Dermis blood vessel endothelial cell (primary cell): ENCODE measurements at regions not wholly inside any gene's neighbourhood (a gene's known extent, or its start where the extent isn't known, plus 50 kb on each side); places are given as distances from the start of the nearest gene placed in this dataset.

Experiments
- DNase-seq: peaks from one replicate; pipeline ENCODE4 v3.0.0; 2010

GRCh38 chr14:94953541-94954260, 183.8 kb upstream of the GSC start:
- no peak for DNase-seq

DNA sequence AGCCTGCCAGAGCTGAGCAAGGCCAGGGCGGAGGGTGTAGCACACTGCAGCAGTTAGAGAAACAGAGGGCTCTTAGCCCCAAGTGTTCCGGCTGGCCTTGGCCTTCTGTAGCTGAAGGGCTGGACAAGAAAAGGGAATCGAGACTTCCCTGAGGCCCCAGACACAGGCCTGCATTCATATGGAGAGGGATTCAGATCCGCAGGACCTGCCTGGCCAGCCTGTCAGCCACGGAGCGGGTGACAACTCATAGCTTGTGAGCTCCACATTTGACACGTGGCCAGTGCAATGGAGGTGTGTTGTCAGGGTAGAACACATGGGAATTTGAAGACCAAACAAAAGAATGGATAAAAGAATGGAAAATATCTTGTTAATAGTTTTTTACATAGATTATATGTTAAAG, 182.2 kb upstream of the GSC start:
- DNase-seq, result no peak

GRCh38 chr14:94946244-94946643, 176.3 kb upstream of the GSC start:
- no peak for DNase-seq

DNA sequence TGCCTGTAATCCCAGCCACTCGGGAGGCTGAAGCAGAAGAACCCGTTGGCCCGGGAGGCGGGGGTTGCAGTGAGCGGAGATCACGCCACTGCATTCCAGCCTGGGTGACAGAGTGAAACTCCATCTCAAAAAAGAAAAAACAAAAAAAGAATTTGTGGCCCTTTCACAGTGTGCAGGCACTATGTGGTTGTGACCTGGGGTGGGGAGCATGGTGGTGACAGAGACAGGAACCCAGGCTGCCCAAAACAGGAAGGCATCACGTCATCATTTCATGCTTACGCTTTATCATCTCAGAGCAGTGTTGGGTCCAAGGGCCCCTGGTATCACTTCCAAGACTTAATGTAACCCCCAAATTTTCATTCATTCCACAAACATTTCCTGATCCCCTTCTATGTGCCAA, 175.7 kb upstream of the GSC start:
- DNase-seq, result no peak

- no peak for DNase-seq
Observed at GRCh38 chr14:94944636-94945258, 174.8 kb upstream of the GSC start.

DNA sequence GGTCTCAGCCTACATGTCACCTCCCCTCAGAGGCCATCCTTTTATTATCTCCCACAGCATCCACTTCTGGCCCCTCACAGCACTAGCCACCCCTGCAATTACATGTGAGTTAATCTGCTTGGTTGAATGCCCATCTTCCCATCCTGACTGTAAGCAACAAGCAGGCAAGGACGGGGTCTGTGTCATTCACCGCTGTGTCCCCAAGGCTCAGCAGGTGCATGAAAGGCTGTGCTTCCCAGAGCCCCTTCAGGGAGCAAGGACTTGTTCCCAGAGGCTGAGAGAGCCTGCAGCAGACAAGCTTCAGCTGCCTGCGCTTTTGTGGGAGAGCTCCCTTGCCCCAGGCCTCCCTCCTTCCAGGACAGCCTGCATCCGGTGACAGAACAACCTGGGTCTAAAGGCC, 172.7 kb upstream of the GSC start:
- DNase-seq, result no peak

DNA sequence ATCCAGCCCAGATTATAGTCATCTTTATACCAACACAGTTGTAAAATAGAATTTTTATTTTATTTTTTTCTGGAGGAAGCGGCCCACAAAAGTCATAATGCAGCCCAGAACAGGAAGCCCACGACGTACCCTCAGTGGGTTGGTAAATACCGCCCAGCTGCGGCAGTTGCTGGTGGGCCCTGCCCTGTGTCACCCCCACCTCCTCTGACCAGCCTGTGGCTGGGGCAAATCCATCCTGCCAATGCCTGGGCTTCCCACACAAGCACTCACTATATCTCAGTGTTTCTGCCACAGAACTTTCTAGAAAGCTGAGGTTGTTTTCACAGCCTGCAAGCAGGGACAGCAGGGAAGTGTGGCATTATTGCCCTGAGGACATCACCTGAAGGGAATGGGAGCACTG, 171.4 kb upstream of the GSC start:
- no peak for DNase-seq

DNA sequence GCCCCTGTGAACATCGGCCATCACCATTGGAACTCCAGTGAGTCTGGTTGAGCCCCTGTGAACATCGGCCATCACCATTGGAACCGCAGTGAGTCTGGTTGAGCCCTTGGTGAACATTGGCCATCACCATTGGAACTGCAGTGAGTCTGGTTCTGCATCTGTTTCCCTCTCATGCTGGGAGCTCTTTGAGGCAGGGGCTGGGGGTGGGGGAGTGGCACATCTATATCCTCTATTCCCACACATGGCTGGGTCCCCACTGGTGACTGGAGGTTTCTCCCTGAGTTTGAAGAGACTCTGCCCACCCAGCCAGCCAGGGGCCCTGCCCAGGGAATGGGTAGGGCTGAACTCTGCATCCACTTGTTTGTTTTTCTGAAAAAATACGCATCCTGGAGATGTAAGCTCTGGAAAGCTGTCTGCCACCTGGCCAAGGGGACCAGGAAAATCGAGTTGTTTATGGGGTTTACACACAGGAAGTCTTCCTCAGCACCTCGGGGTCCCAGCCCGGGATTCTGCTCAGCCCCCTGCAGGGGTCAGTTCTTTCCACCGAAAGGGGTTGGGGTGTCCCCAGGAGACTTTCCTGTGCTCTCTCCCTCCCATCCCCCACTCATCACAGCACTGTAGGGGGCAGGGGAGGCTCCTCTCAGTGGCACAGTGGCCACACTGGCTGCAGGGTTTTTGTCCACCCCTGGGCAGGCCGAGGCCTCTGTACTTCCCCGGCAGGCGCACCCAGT, 170.5 kb upstream of the GSC start:
- DNase-seq, result no peak

DNA sequence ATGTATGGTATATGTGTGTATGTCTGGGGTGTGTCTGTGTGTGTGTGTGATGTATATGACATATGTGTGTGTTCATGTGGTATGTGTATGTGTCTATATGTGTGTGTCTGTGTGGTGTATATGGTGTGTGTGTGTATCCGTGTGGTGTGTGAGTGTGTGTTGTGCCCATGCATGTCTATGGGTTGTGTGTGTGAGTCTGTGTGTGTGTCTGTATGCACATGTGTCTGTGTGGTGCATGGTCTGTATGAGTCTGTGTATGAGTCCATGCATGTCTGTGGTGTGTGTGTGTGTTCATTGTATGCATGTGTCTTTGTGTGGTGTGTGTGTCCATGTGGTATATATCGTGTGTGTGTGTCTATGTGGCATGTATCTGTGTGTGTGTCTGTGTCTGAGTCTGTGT, 168.1 kb upstream of the GSC start:
- DNase-seq, result no peak

- no peak for DNase-seq
Observed at GRCh38 chr14:94936901-94937685, 167.2 kb upstream of the GSC start.

DNA sequence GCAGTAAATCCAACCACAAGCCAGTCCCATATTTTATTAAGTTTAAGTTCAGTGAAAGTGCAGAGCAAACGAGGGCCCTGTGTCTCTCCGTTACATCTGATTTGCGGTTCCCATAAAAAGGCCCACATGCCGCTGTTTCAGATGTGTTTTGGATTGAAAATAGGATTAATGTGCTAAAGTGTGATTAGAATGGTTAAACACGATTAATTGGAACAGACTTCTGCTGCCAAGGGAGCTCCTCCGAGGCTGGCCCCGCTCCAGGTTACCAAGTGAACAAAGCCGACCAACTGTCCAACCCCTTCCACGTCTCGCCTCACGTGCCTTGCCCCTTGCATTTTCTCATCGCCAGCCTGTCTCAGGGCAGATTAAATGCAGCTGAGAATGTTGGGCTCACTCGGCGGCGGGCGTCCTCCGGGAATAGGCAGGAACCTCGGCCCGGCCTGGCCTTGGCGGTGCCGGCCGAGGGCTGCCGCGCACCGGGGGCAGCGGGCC, 166.5 kb upstream of the GSC start:
- DNase-seq, result peak; percentile 13

- DNase-seq, result no peak
Observed at GRCh38 chr14:94935706-94936300, 165.9 kb upstream of the GSC start.

DNA sequence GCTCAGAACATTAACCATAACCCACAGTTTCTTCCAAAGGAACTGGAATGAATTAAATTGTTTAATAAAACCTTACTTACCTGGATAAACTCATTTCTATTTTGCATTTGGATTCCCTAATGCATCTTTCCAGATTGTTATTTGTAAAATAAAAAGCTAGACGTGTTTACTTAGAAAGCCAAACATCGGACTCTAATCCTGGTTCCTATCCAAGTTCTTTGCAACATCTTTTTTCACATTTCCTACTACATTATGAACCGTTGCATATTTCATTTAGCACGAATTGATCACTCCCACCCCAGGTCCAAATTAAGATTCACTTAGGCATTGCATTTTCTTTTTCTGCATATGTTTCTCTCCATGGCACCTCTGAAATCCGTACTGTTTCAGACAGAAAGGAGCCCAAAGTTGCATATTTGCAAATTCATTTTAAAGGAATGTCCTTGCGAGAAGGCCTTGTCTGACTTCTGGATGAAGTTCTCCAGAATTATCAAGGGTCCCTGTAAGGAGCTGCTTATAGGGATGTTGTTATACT, 164.4 kb upstream of the GSC start:
- DNase-seq, result no peak

- DNase-seq, result no peak
Observed at GRCh38 chr14:94933486-94933885, 163.6 kb upstream of the GSC start.

DNA sequence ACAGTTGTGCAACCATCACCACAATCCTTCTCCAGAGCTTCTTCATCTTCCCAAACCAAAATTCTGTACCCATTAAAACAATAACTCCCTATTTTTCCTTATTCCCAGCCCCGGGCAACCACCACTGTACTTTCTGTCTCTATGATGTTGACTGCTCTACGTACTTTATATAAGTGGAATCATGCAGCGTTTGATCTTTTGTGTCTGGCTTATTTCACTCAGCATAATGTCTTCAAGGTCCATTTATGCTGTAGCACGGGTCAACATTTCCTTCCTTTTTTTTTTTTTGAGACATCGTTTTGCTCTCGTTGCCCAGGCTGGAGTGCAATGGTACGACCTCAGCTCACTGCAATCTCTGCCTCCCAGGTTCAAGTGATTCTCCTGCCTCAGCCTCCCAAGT, 162.7 kb upstream of the GSC start:
- no peak for DNase-seq

- no peak for DNase-seq
Observed at GRCh38 chr14:94930690-94931089, 160.8 kb upstream of the GSC start.

GRCh38 chr14:94929354-94929753, 159.4 kb upstream of the GSC start:
- DNase-seq, result no peak

GRCh38 chr14:94926176-94926575, 156.3 kb upstream of the GSC start:
- DNase-seq, result no peak

DNA sequence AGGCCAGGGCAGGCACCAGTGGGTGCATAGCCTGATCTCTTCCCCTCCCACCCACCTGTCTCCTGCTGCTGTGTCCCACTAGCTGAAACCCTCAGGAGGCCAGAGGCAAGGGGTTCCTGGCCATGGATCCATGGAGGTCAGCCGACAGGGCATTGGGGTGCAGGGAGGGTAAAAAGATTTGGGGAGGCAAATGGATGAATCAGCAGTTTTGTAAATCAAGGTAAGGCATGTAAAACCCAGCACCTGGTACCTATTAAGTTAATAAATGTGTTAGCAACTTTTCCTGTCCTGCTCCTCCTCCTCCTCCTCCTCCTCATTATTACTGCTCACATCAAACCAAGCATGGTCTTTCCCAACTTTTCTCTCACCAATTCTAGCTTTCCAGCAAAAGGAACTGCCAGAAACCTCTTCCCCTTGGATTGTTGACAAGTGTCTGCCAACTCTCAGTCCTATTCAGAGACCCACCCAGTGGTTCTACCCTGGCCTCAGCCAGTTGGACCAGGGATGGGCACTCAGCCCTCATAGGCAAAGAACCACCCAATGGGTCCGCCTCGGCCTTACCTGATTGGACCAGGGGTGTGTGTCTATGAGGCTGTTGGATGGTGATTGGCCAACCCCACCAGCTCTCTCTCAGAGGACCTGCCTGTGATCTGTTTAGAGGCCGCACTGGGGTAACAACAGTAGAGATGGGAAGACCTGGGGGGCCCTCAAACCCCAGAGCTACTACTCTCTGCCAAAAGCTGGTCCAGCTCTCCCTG, 155.7 kb upstream of the GSC start:
- DNase-seq, result no peak

DNA sequence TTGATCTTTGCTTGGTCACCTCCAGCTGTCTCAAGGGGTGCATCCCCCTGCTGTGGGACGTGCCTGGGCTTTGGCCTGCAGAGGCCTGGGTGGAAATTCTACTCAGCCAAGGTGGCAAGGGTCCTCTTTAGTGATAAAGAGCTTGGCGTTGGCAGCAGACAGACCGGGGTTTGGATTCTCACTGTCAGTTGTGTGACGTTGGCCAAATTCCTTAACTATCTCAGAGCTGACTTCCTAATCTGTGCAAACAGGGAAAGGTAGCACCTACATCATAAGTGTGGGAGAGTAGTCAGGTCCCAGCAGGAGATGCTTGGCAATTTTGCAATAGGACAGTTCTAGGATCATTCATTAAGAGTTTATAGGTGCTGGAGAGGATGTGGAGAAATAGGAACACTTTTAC, 154.3 kb upstream of the GSC start:
- no peak for DNase-seq

GRCh38 chr14:94923786-94924185, 153.9 kb upstream of the GSC start:
- no peak for DNase-seq
